ENCODE measurements at regions not wholly inside any gene's neighbourhood (a gene's known extent, or its start where the extent isn't known, plus 50 kb on each side); places are given as distances from the start of the nearest gene placed in this dataset.
A peak's percentile ranks its signal among the peaks of the same experiment; 100 is the strongest.

DNA sequence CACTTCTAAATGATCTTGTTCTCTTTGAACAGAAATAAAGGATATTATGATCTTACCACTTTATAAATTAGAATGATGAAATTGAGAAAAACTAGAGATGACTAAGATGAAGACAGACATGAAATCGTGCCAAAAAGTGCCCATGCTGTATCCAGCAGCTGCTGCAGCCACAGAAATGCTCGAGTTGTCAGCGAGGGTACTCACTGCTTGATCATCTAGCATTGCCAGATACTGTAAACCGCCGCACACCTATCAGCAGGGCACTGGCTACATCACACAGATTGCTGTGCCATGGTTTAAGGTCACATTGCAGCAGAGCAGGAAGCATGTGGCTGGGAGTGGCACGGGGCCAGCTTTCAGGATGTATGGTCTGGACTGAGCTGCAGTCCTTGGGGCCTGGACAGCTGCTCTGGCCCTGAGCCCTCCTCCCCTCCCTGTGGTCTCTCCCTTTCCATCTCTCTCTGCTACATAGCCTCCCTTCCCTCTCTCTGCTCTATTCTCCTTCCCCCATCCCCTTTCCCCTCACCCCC is 51.0 kb upstream of the SEPTIN5 start:
- Histone ChIP-seq H3K27me3 (no peaks in the 10 kb centered on the region), H3K4me3 (no peak overlapping the region), H3K27ac (peak overlapping the region in 1 of 4 donors; percentile 43), H3K9me3 (no peaks in the 10 kb centered on the region), H3K4me1 (peaks cover 6% of the 10 kb centered on the region in 2 donors), H3K36me3 (no peaks in the 10 kb centered on the region)
- DNase-seq (no peak), ATAC-seq (peak; percentile 40 to 45)
- in situ Hi-C loops (cut with MboI; ENCODE audit: low sequenced_read_pairs in 4 of 4): no loop called here
- TF ChIP-seq, protein P1, sequence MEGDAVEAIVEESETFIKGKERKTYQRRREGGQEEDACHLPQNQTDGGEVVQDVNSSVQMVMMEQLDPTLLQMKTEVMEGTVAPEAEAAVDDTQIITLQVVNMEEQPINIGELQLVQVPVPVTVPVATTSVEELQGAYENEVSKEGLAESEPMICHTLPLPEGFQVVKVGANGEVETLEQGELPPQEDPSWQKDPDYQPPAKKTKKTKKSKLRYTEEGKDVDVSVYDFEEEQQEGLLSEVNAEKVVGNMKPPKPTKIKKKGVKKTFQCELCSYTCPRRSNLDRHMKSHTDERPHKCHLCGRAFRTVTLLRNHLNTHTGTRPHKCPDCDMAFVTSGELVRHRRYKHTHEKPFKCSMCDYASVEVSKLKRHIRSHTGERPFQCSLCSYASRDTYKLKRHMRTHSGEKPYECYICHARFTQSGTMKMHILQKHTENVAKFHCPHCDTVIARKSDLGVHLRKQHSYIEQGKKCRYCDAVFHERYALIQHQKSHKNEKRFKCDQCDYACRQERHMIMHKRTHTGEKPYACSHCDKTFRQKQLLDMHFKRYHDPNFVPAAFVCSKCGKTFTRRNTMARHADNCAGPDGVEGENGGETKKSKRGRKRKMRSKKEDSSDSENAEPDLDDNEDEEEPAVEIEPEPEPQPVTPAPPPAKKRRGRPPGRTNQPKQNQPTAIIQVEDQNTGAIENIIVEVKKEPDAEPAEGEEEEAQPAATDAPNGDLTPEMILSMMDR (IDR thresholded peaks at IDR 0.05 in 4 of 5, conservative IDR thresholded peaks at IDR 0.05 in 1 of 5): no peak
- TF ChIP-seq POLR2A (IDR thresholded peaks at IDR 0.05): no peak
- intact Hi-C loops (cut with DNase I; ENCODE audit: low total_unique reads): no loop called here

- TF ChIP-seq, protein P1 (IDR thresholded peaks at IDR 0.05 in 4 of 5, conservative IDR thresholded peaks at IDR 0.05 in 1 of 5): no peak
- no peak for TF ChIP-seq POLR2A (IDR thresholded peaks at IDR 0.05)
- Histone ChIP-seq H3K36me3 (no peaks in the 10 kb centered on the region), H3K4me1 (peaks cover 6% of the 10 kb centered on the region in 2 donors), H3K27ac (peak overlapping the region in 1 of 4 donors; percentile 43), H3K9me3 (no peaks in the 10 kb centered on the region), H3K27me3 (no peaks in the 10 kb centered on the region), H3K4me3 (no peak overlapping the region)
- DNase-seq (peak in 1 of 2 donors; percentile 26), ATAC-seq (peak in 1 of 2 donors; percentile 65)
- intact Hi-C loops (cut with DNase I; ENCODE audit: low total_unique reads) (no loop called here), in situ Hi-C loops (cut with MboI; ENCODE audit: low sequenced_read_pairs in 4 of 4) (no loop called here)
These were observed 50.4 kb upstream of the SEPTIN5 start for GRCh38 chr22:19663821-19664355.

DNA sequence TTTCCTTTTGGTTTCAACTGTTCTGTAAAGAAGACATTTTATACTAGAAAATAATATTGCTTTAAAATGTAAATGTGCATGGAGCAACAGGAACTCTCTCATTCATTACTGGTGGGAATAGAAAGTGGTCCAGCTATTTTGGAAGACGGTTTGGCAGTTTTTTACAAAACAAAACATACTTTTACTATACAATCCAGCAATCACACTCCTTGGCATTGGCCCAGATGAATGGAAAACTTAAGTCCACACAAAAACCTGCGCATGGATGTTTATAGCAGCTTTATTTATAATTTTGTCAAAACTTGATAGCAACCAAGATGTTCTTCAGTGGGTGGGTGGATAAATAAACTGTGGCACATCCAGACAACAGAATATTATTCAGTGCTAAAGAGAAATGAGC is 49.9 kb upstream of the SEPTIN5 start:
- in situ Hi-C loops (cut with MboI; ENCODE audit: low sequenced_read_pairs in 4 of 4) (no loop called here), intact Hi-C loops (cut with DNase I; ENCODE audit: low total_unique reads) (no loop called here)
- H3K4me1 ChIP-seq: peaks cover 6% of the 10 kb centered on the region in 2 donors
- H3K36me3 ChIP-seq: no peaks in the 10 kb centered on the region
- TF ChIP-seq, protein P1 (IDR thresholded peaks at IDR 0.05 in 4 of 5, conservative IDR thresholded peaks at IDR 0.05 in 1 of 5): no peak
- no peak for TF ChIP-seq POLR2A (IDR thresholded peaks at IDR 0.05)
- no peaks in the 10 kb centered on the region for H3K9me3 ChIP-seq
- no peak for ATAC-seq
- no peaks in the 10 kb centered on the region for H3K27me3 ChIP-seq
- no peak overlapping the region for H3K4me3 ChIP-seq
- DNase-seq: no peak
- H3K27ac ChIP-seq: no peak overlapping the region

All from gastrocnemius medialis (tissue), 4 donors.